HG03442 (cell line): ENCODE measurements at regions not wholly inside any gene's neighbourhood (a gene's known extent, or its start where the extent isn't known, plus 50 kb on each side); places are given as distances from the start of the nearest gene placed in this dataset.

ENCODE experiments used
- ATAC-seq: cut with Tn5 transposase; IDR thresholded peaks from one replicate; pipeline ENCODE4 v1.9.1; 2021; ENCODE audit warnings: mild to moderate bottlenecking, moderate library complexity; ENCODE audit not compliant: unreplicated experiment

DNA sequence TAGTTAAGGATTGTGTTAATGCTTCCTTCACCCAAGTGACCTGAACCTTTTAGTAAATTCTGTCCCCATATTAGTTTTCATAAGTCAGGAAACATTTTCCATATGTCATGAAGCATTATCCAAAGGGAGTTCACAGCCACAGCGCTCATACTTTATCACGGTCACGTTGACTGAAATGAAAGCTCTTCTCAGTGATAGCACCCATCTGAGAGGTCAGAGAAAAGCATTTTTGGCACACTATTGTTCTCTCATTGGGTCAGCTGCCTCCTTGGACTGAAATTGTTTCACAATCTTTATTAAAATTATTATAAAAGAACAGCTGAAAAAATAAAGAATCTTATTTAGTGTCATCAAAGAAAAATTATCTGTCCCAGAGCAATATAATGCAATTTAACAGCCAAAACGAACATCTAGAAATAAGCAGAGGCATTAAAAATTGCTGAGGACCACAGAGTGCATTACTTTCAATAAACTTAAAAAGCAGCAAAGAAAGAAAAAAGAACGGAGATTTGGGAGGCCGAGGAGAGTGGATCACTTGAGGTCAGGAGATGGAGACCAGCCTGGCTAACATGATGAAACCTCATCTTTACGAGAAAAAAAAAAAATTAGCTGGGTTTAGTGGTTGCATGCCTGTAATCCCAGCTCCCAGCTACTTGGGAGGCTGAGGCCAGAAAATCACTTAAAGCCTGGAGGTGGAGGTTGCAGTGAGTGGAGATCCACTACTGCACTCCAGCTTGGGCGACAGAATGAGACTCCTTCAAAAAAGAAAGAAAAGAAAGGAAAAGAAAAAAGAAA, 680.8 kb upstream of the FAM241A start:
- ATAC-seq = no peak

DNA sequence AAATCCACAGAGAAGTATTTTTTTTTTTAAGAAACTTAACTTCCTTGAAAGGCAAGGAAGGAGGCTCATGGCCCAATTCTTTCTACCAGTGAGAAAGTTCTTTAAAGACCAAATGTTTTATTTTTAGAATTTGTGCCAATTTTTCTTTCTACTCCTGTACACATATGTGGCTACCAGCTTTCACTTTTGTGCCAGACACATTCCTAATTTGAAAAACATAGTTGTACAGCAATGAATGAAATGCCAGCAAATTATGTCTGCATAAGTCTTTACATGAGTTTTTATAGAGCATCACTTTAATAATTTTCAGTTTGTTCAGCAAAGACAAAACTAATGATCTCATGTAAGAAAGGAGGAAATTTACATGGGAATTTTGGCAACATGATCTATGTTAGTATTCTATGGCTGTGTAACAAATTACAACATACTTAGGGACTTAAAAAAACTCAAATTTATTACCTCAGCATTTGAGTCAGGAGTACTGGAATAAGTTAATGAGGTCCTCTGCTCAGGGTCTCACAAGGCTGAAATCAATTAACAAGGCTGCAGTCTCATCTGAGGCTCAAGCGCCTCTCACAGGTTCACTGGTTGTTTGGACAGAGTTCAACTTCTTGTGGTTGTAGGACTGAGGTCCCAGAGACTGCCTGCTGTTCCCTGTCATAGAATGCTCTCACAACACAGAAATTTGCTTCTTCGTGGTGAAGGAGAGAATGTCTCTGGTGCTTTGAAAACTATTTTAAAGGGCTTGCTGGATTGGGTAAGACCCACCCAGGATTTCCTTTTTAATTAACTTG, 678.2 kb upstream of the FAM241A start:
- no peak for ATAC-seq

- no peak for ATAC-seq
Measured at GRCh38 chr4:111475001-111475400, 670.3 kb upstream of the FAM241A start.

DNA sequence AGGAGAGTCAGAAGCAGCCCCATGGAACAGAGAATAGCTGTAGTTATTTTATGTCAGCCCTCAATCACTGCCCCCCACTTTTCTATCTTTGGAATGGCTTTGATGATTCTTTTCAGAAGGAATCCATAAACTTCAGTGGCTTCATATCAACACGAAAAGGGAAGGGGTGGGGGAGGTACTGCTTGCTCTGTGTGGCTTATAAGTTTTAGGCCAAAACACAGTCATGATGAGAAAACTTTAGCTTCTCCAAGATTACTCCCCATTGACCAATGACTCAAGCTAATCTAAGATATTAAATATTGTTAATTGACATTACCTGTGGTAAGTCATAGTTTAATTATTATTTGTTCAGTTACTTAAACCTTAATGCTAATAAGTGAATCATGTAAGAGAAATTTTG, 669.6 kb upstream of the FAM241A start:
- no peak for ATAC-seq

- ATAC-seq = no peak
Measured at GRCh38 chr4:111480510-111480909, 664.7 kb upstream of the FAM241A start.

GRCh38 chr4:111483375-111484169, 661.7 kb upstream of the FAM241A start:
- ATAC-seq = no peak

DNA sequence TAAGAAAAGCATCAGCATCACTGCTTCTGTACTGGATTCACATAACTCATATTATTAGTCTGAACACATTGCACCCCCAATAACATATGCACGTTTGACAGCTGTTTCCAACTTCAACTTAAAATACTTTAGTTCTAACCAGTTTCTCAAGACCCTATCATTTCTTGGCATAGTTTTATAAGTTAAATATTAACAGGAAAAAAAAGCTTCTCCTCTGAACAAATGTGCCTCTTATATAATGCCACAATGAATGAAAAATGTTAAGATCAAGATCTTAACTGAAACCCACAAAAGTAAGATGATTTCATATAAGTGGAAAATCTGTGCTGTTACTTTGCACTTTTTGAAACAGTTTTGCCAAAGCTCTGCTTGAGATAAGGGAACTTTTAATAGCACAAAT, 652.8 kb upstream of the FAM241A start:
- ATAC-seq = no peak

- no peak for ATAC-seq
Measured at GRCh38 chr4:111494471-111494870, 650.8 kb upstream of the FAM241A start.

DNA sequence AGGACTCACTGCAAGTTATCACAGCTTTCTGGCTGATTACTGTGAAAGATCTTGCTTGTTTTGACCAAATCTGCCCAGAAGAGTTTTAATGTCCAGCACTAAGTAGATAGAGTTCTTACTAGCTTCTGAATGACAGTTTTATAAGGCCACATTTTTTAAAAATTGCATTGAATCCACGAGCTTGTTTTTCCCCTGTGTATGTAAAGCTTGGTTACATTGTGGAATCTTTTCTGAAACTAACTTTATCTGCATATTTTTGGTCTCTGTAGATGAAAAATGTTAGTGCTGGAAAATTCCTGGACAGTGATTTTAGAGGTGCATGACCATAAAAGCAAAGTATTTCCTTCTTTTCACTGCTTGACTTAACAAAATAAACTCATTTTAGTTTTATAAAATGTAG, 650.3 kb upstream of the FAM241A start:
- no peak for ATAC-seq

- ATAC-seq = no peak
Measured at GRCh38 chr4:111499291-111499690, 646.0 kb upstream of the FAM241A start.

- no peak for ATAC-seq
Measured at GRCh38 chr4:111499706-111500105, 645.5 kb upstream of the FAM241A start.

DNA sequence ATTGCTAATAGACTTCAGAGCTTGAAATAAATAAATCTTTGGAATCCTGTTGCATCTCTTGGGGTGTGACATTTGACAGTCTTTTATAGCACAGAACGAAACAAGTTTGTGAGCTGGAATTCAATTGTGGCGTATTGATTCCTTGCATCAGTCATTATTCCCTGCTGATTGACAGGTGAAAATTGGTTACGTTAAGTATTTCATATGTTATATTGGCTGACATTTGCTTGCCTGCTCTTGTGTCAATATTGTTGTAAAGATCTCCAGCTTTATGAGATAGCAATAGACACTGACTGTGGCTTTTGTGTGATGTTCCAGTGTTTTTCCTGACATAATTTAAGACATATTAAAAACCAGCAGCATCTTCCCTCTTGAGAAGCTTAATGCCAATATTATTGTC, 644.4 kb upstream of the FAM241A start:
- no peak for ATAC-seq

GRCh38 chr4:111501946-111502345, 643.3 kb upstream of the FAM241A start:
- no peak for ATAC-seq

DNA sequence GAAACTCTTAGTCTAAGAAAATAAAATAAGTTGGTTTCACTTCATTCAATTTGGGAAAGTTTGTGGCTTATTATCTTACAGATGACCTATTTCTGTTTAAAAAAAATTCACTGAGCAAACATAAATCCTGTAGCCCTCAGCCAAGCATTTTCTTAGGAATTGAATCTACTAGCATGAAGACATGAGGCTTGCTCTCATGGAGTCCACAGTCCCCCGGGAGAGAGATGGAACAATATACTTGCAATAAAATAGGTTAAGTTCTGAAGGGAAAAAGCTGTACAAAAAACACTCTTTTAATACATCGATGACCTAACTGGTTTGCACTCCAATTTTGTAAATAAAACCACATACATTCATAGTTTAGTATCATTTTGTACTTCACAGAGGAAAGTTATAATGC, 642.6 kb upstream of the FAM241A start:
- no peak for ATAC-seq

DNA sequence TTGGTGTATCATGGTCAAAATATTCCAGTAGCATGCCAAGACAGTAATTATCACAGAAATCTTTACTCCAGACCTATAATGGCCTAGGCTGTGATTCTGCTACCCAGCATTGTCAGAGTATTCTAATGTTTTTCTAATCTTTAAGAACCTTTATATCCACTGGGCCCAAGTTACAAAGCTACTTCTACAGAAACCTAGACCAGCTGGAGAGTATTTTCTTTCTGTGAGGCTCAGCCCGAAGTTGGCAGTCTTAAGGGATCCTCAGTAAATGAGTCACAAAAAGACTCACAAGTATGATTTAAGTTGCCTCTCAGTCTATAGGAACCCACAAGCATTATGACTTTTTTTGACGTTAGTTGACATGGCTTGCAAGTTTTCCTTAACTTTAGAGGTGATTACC, 638.5 kb upstream of the FAM241A start:
- ATAC-seq = no peak

DNA sequence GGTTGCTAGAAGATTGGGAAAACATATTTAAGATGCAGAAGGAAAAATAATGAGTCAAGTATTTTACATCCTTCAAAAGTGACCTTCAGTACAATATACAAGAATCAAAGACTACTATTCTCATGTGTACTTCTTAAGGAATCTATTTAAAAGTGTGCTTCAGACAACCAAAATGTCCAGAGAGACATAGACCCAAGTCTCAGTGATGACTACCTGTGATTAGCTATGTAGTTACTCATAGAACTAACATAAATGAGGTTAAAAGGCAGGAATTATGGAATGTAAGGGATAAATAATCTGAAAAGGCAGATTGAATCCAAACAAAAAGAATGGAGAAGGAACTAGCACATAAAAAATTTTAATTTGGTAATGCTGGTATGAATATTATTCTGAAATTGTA, 634.7 kb upstream of the FAM241A start:
- no peak for ATAC-seq

- no peak for ATAC-seq
Measured at GRCh38 chr4:111512081-111512783, 633.0 kb upstream of the FAM241A start.

GRCh38 chr4:111519683-111520082, 625.6 kb upstream of the FAM241A start:
- ATAC-seq = no peak

- no peak for ATAC-seq
Measured at GRCh38 chr4:111530446-111530845, 614.8 kb upstream of the FAM241A start.

GRCh38 chr4:111535792-111536191, 609.5 kb upstream of the FAM241A start:
- ATAC-seq = no peak

GRCh38 chr4:111537165-111537564, 608.1 kb upstream of the FAM241A start:
- no peak for ATAC-seq
